ENCODE measurements at regions not wholly inside any gene's neighbourhood (a gene's known extent, or its start where the extent isn't known, plus 50 kb on each side); places are given as distances from the start of the nearest gene placed in this dataset.

- CTCF ChIA-PET, result interaction anchor here (0.6 kb wide), 1 partner anchor 51 kb away, joined by 3 read pairs; no protein-coding TSS in a partner anchor
- intact Hi-C loops (cut with micrococcal nuclease; ENCODE audit: unreplicated experiment), result no loop called here
- no peak for FAIRE-seq
- no peak for TF ChIP-seq IKZF1 (conservative IDR thresholded peaks at IDR 0.05)
- TF ChIP-seq ZBED1 (IDR thresholded peaks at IDR 0.05; ENCODE audit: borderline replicate concordance), result no peak
- TF ChIP-seq TARDBP (IDR thresholded peaks at IDR 0.05; ENCODE audit: borderline replicate concordance), result no peak
- TF ChIP-seq, protein P1, sequence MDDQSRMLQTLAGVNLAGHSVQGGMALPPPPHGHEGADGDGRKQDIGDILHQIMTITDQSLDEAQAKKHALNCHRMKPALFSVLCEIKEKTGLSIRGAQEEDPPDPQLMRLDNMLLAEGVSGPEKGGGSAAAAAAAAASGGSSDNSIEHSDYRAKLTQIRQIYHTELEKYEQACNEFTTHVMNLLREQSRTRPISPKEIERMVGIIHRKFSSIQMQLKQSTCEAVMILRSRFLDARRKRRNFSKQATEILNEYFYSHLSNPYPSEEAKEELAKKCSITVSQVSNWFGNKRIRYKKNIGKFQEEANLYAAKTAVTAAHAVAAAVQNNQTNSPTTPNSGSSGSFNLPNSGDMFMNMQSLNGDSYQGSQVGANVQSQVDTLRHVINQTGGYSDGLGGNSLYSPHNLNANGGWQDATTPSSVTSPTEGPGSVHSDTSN (IDR thresholded peaks at IDR 0.05; ENCODE audit: insufficient replicate concordance, low read depth, low read length), result no peak
- TF ChIP-seq CHD1 (IDR thresholded peaks at IDR 0.05; ENCODE audit: low read depth, low read length), result no peak
- no peak for TF ChIP-seq STAT3 (IDR thresholded peaks at IDR 0.05; ENCODE audit: low read depth, low read length)
- TF ChIP-seq ATF7 (IDR thresholded peaks at IDR 0.05; ENCODE audit: low read depth), result no peak
- TF ChIP-seq SP1 (IDR thresholded peaks at IDR 0.05; ENCODE audit: low read depth, low read length), result no peak
- TF ChIP-seq HDAC2 (IDR thresholded peaks at IDR 0.05), result no peak
- TF ChIP-seq MTA2 (IDR thresholded peaks at IDR 0.05; ENCODE audit: low read depth), result no peak
- TF ChIP-seq, protein P2, sequence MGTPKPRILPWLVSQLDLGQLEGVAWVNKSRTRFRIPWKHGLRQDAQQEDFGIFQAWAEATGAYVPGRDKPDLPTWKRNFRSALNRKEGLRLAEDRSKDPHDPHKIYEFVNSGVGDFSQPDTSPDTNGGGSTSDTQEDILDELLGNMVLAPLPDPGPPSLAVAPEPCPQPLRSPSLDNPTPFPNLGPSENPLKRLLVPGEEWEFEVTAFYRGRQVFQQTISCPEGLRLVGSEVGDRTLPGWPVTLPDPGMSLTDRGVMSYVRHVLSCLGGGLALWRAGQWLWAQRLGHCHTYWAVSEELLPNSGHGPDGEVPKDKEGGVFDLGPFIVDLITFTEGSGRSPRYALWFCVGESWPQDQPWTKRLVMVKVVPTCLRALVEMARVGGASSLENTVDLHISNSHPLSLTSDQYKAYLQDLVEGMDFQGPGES (IDR thresholded peaks at IDR 0.05), result no peak
- no peak for TF ChIP-seq POLR2AphosphoS2 (IDR thresholded peaks at IDR 0.05; ENCODE audit: low read depth, low read length)
- TF ChIP-seq GABPA (IDR thresholded peaks at IDR 0.05; ENCODE audit: low read depth), result no peak
- no peak for TF ChIP-seq NFYA (IDR thresholded peaks at IDR 0.05; ENCODE audit: borderline replicate concordance, low read depth, low read length)
- TF ChIP-seq CUX1 (IDR thresholded peaks at IDR 0.05; ENCODE audit: insufficient replicate concordance, low read depth, low read length), result no peak
Observed at GRCh38 chr5:133730346-133730745, 118.0 kb upstream of the FSTL4 start.

More at GRCh38 chr5:133730346-133730745, 118.0 kb upstream of the FSTL4 start:
- Histone ChIP-seq H3K36me3 (ENCODE audit: control insufficient read depth in 2 of 2, insufficient read depth in 2 of 2, low read length in 1 of 2) (no peaks in the 10 kb centered on the region), H4K20me1 (ENCODE audit: control insufficient read depth, insufficient read depth) (no peaks in the 10 kb centered on the region), H2AFZ (ENCODE audit: control insufficient read depth, low read depth, low read length) (no peak overlapping the region), H3K9me3 (replicated peaks; ENCODE audit: control insufficient read depth, insufficient read depth, low read length) (no peaks in the 10 kb centered on the region; the same call in 1 of the 3 replicates), H3K4me1 (ENCODE audit: control insufficient read depth, insufficient read depth, low read length) (no peaks in the 10 kb centered on the region), H3K27ac (ENCODE audit: control insufficient read depth, insufficient read depth) (no peak overlapping the region), H3K79me2 (ENCODE audit: control insufficient read depth, insufficient read depth, low read length) (no peaks in the 10 kb centered on the region), H3K9ac (ENCODE audit: control insufficient read depth, insufficient read depth, low read length) (no peak overlapping the region), H3K4me3 (no peak overlapping the region), H3K4me2 (ENCODE audit: control insufficient read depth, insufficient read depth) (no peak overlapping the region), H3K27me3 (replicated peaks in 1 of 2; ENCODE audit: control insufficient read depth in 2 of 2, insufficient read depth in 2 of 2, low read length in 1 of 2) (no peaks in the 10 kb centered on the region; a peak in 2 of 4 replicates)
- WGBS (ENCODE audit: insufficient coverage, insufficient replicate concordance, low lambda C conversion rate, missing lambda C conversion rate), result 14% methylated on average over 6 of the region's 6 CpGs
- ChIA-PET POLR2A (no interaction called here), SMC1A (ENCODE audit: uncharacterized antibody, unreplicated experiment) (no interaction called here), RAD21 (ENCODE audit: unreplicated experiment) (no interaction called here)
- no peak for ATAC-seq
- in situ Hi-C loops (cut with MboI), result no loop called here
- no peak for DNase-seq (ENCODE audit: low read depth, low spot score)
- BruUV-seq (replicated peaks), result no TSS peak
